Body of pancreas (tissue), 4 donors: ENCODE measurements at regions not wholly inside any gene's neighbourhood (a gene's known extent, or its start where the extent isn't known, plus 50 kb on each side); places are given as distances from the start of the nearest gene placed in this dataset.

ENCODE experiments used
- ATAC-seq: fragments of 150-250 bp; one replicate; pipeline ENCODE4 v1.9.1; 2016
- DNase-seq, 4 donors: peaks; one replicate each; pipeline ENCODE4 v3.0.0-alpha.2; 2019
- H3K27ac ChIP-seq, 4 donors: fragments of 200-600 bp; sonication (generic); 1 replicate in 3 of 4; 2 replicates in 1 of 4; pipeline versions ENCODE4 v1.5.1 to v1.6.1; 2016 to 2019; ENCODE audit warnings: mild to moderate bottlenecking in 1 of 4, mixed read lengths in 1 of 4, moderate library complexity in 1 of 4
- H3K27me3 ChIP-seq, 2 donors: fragments of 200-600 bp; sonication (generic); one replicate each; pipeline ENCODE4 v1.6.0; 2016; ENCODE audit warnings: mild to moderate bottlenecking in 1 of 2
- H3K36me3 ChIP-seq, 2 donors: fragments of 200-600 bp; sonication (generic); replicated peaks in 1 of 2; 2 replicates each; pipeline ENCODE4 v1.5.1; 2016; ENCODE audit warnings: low read depth in 2 of 2; ENCODE audit not compliant: insufficient read depth in 1 of 2
- H3K4me1 ChIP-seq: fragments of 200-600 bp; sonication (generic); one replicate; pipeline ENCODE4 v1.6.0; 2016
- H3K4me3 ChIP-seq, 2 donors: fragments of 200-600 bp; sonication (generic); 1 replicate in 1 of 2; 2 replicates in 1 of 2; pipeline ENCODE4 v1.5.1; 2016 to 2019
- H3K9me3 ChIP-seq, 3 donors: fragments of 200-600 bp; sonication (generic); 1 replicate in 2 of 3; 2 replicates in 1 of 3; pipeline ENCODE4 v1.5.1; 2016
- CTCF ChIP-seq, 7 experiments: fragments of 450-650 bp in 4 of 7; fragments of 200-600 bp in 3 of 7; sonication (generic) in 3 of 7; IDR thresholded peaks; one replicate each; pipeline ENCODE4 v1.5.1; 2016 to 2019; ENCODE audit warnings: antibody characterized with exemption in 7 of 7
- POLR2A ChIP-seq, 3 donors: fragments of 450-650 bp; IDR thresholded peaks; one replicate each; pipeline ENCODE4 v1.6.1; 2016; ENCODE audit warnings: antibody characterized with exemption in 3 of 3, mild to moderate bottlenecking in 2 of 3
- WGBS, 2 donors: methylation state at CpG; one replicate each; pipeline ENCODE4 v1.1.5; 2017; 5-methylcytosine and 5-hydroxymethylcytosine counted together
- intact Hi-C: fragments of 100-400 bp; cut with DNase I; formaldehyde crosslinking; loops from one replicate; pipeline ENCODE4 v1.15.1; 2023

GRCh38 chr2:205903549-205904129 is 182.3 kb downstream of the INO80D start:
- Histone ChIP-seq H3K9me3 (no peaks in the 10 kb centered on the region), H3K4me3 (no peak overlapping the region), H3K4me1 (no peaks in the 10 kb centered on the region), H3K27me3 (no peaks in the 10 kb centered on the region), H3K27ac (no peak overlapping the region), H3K36me3 (no peaks in the 10 kb centered on the region)
- ATAC-seq (peak; percentile 72), DNase-seq (peak; percentile 46 to 62 (median 49))
- intact Hi-C loops, result no loop called here
- TF ChIP-seq CTCF (IDR thresholded peaks at IDR 0.05), result peak; percentile 14 to 63 (median 55)
- TF ChIP-seq POLR2A (IDR thresholded peaks at IDR 0.05), result no peak
- 30 to 48% methylated on average over 9 to 10 of the region's 10 CpGs for WGBS, 2 donors

GRCh38 chr2:205902900-205903237 is 183.1 kb downstream of the INO80D start:
- no peak for ATAC-seq
- H3K27me3 ChIP-seq, result no peaks in the 10 kb centered on the region
- no peaks in the 10 kb centered on the region for H3K4me1 ChIP-seq
- no peaks in the 10 kb centered on the region for H3K9me3 ChIP-seq
- peak overlapping the region in 2 of 4 donors; percentile 48 to 49 for H3K27ac ChIP-seq
- H3K4me3 ChIP-seq, result no peak overlapping the region
- intact Hi-C loops, result no loop called here
- no peak for TF ChIP-seq CTCF (IDR thresholded peaks at IDR 0.05)
- no peak for TF ChIP-seq POLR2A (IDR thresholded peaks at IDR 0.05)
- 28 to 30% methylated on average over 5 of the region's 5 CpGs for WGBS, 2 donors
- DNase-seq, result no peak
- H3K36me3 ChIP-seq, result no peaks in the 10 kb centered on the region

GRCh38 chr2:205902041-205902899 is 183.7 kb downstream of the INO80D start:
- peak overlapping the region in 2 of 4 donors; percentile 48 to 49 for H3K27ac ChIP-seq
- 35 to 44% methylated on average over 15 of the region's 15 CpGs for WGBS, 2 donors
- intact Hi-C loops, result no loop called here
- DNase-seq, result peak in 2 of 4 donors; percentile 31 to 37
- H3K9me3 ChIP-seq, result no peaks in the 10 kb centered on the region
- TF ChIP-seq CTCF (IDR thresholded peaks at IDR 0.05) (no peak), POLR2A (IDR thresholded peaks at IDR 0.05) (no peak)
- ATAC-seq, result peak; percentile 70
- H3K4me1 ChIP-seq, result no peaks in the 10 kb centered on the region
- no peak overlapping the region for H3K4me3 ChIP-seq
- H3K27me3 ChIP-seq, result no peaks in the 10 kb centered on the region
- no peaks in the 10 kb centered on the region for H3K36me3 ChIP-seq

- Histone ChIP-seq H3K4me3 (no peak overlapping the region), H3K36me3 (no peaks in the 10 kb centered on the region), H3K27me3 (no peaks in the 10 kb centered on the region), H3K9me3 (no peaks in the 10 kb centered on the region), H3K27ac (no peak overlapping the region), H3K4me1 (no peaks in the 10 kb centered on the region)
- 76 to 84% methylated on average over 4 of the region's 4 CpGs for WGBS, 2 donors
- DNase-seq (no peak), ATAC-seq (no peak)
- intact Hi-C loops, result no loop called here
- TF ChIP-seq POLR2A (IDR thresholded peaks at IDR 0.05) (no peak), CTCF (IDR thresholded peaks at IDR 0.05) (no peak)
Observed at GRCh38 chr2:205901491-205901890, 184.5 kb downstream of the INO80D start.
